PC-9 (cell line): ENCODE measurements at regions not wholly inside any gene's neighbourhood (a gene's known extent, or its start where the extent isn't known, plus 50 kb on each side); places are given as distances from the start of the nearest gene placed in this dataset.

Experiments used
- EZH2 ChIP-seq: fragments of 200-600 bp; sonication (generic); IDR thresholded peaks from 2 replicates; pipeline ENCODE4 v1.8.0; 2017; ENCODE audit warnings: antibody characterized with exemption, low read depth
- TF ChIP-seq, protein P1 (sequence below): fragments of 200-600 bp; sonication (generic); conservative IDR thresholded peaks from 2 replicates; pipeline ENCODE4 v1.6.1; 2017; ENCODE audit warnings: mixed run types, antibody characterized with exemption, mild to moderate bottlenecking, moderate library complexity

GRCh38 chr4:125489952-125490690 lies 175.4 kb downstream of the FAT4 start:
- TF ChIP-seq, protein P1, sequence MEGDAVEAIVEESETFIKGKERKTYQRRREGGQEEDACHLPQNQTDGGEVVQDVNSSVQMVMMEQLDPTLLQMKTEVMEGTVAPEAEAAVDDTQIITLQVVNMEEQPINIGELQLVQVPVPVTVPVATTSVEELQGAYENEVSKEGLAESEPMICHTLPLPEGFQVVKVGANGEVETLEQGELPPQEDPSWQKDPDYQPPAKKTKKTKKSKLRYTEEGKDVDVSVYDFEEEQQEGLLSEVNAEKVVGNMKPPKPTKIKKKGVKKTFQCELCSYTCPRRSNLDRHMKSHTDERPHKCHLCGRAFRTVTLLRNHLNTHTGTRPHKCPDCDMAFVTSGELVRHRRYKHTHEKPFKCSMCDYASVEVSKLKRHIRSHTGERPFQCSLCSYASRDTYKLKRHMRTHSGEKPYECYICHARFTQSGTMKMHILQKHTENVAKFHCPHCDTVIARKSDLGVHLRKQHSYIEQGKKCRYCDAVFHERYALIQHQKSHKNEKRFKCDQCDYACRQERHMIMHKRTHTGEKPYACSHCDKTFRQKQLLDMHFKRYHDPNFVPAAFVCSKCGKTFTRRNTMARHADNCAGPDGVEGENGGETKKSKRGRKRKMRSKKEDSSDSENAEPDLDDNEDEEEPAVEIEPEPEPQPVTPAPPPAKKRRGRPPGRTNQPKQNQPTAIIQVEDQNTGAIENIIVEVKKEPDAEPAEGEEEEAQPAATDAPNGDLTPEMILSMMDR = no peak
- no peak for TF ChIP-seq EZH2
